GM06990 (cell line): ENCODE measurements at regions not wholly inside any gene's neighbourhood (a gene's known extent, or its start where the extent isn't known, plus 50 kb on each side); places are given as distances from the start of the nearest gene placed in this dataset.

ENCODE experiments used
- DNase-seq: peaks from one replicate; pipeline ENCODE4 v3.0.0-alpha.2; 2011; ENCODE audit not compliant: insufficient read length; ENCODE audit errors: extremely low read depth
- H3K27me3 ChIP-seq: replicated peaks from 2 replicates; pipeline ENCODE4 v1.6.0; 2011; ENCODE audit warnings: low read length; ENCODE audit not compliant: control insufficient read depth, insufficient read depth
- H3K36me3 ChIP-seq: 2 replicates; pipeline ENCODE4 v1.5.1; 2011; ENCODE audit warnings: low read length; ENCODE audit not compliant: control insufficient read depth, insufficient read depth
- H3K4me3 ChIP-seq: replicated peaks from 2 replicates; pipeline ENCODE4 v1.5.1; 2011; ENCODE audit warnings: low read depth, mild to moderate bottlenecking, control low read depth, low read length
- CTCF ChIP-seq: IDR thresholded peaks from 2 replicates; pipeline ENCODE4 v1.5.1; 2011; ENCODE audit warnings: low read length, control low read depth, mild to moderate bottlenecking, inconsistent platforms; ENCODE audit not compliant: insufficient read depth, poor library complexity, severe bottlenecking

GRCh38 chr2:6492573-6492972, 373.1 kb downstream of the CMPK2 start:
- Histone ChIP-seq H3K36me3 (no peaks in the 10 kb centered on the region), H3K27me3 (no peaks in the 10 kb centered on the region), H3K4me3 (no peak overlapping the region)
- no peak for DNase-seq
- no peak for TF ChIP-seq CTCF

DNA sequence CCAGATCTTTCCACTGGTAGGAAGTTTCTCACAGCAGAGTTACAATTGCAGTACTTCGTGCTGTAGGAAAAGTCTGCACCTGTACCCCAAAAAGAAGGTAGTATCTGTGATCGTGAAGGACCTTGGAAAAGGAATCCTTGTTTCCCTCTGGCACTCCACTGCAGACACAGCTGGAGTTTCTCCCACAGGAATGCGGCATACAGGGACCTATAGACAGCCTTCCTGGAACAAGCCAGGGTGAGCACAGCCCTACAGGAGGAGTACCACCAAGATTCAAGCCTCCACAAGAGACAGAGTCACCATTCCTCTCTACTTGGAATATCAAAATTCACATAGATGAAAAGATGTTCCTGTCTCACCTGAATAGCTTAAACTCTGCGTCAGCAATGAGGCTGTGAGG, 372.4 kb downstream of the CMPK2 start:
- TF ChIP-seq CTCF: no peak
- no peaks in the 10 kb centered on the region for H3K27me3 ChIP-seq
- H3K4me3 ChIP-seq: no peak overlapping the region
- no peaks in the 10 kb centered on the region for H3K36me3 ChIP-seq
- DNase-seq: no peak

DNA sequence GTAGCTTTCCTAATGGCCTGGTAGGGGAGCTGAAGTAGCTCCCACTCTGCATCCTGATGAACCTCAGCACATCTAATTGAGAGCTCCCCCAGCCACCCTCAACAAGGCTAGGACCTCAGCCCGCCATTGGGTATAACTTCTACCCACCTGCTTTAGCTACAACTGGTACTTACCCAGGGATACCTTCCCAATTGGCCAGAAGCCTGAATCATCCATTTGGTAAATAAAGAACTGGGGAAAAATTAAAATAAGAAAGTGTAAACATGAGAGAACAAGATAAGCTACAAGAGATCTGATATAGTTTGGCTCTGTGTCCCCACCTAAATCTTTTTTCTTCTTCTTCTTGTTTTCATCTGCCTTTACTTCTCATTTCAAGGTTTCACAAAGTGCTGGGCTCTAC, 372.0 kb downstream of the CMPK2 start:
- Histone ChIP-seq H3K27me3 (no peaks in the 10 kb centered on the region), H3K36me3 (no peaks in the 10 kb centered on the region)

DNA sequence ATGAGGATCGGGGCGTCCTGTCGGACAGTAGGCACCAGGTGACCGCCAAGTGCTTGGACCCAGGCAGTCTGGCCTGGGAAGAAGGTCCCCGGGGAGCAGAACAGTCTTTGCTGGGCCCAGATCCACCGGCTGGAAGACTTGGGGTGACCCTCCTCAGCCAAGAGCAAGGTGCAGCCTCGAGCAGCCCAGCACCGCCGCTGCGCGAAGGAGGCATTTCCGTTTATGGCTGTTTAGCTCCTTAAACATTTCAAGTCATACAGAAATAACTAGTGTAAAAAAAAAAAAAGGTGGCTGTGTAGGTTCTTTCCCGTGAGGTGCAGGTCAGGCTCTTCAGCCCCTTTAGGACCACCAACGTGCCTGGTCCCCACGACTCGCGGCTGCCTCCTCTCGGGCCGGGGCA, 370.2 kb downstream of the CMPK2 start:
- Histone ChIP-seq H3K27me3 (no peaks in the 10 kb centered on the region), H3K4me3 (no peak overlapping the region), H3K36me3 (no peaks in the 10 kb centered on the region)
- DNase-seq: no peak
- no peak for TF ChIP-seq CTCF

More for the DNA sequence above, 372.0 kb downstream of the CMPK2 start:
- DNase-seq: no peak
- H3K4me3 ChIP-seq: no peak overlapping the region
- TF ChIP-seq CTCF: no peak

GRCh38 chr2:6496376-6496775, 369.3 kb downstream of the CMPK2 start:
- TF ChIP-seq CTCF: no peak
- Histone ChIP-seq H3K36me3 (no peaks in the 10 kb centered on the region), H3K4me3 (no peak overlapping the region), H3K27me3 (no peaks in the 10 kb centered on the region)
- no peak for DNase-seq

DNA sequence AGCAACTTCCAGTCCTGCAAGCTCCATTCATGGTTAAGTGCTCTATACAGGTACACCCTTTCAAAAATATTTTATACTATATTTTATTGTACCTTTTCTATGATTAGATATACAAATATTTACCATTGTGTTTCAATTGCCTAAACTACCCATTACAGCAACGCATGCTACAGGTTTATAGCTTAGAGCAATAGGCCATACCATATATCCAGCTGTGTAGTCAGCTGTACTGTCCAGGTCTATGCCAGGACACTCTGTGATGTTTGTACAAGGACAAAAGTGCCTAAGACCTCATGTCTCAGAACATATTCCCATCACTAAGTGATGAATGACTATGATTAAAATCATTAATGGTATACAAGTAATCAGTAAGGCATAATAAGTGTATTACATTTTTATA, 368.7 kb downstream of the CMPK2 start:
- Histone ChIP-seq H3K36me3 (no peaks in the 10 kb centered on the region), H3K4me3 (no peak overlapping the region), H3K27me3 (no peaks in the 10 kb centered on the region)
- no peak for TF ChIP-seq CTCF
- DNase-seq: no peak
